HG03039 (cell line): ENCODE measurements at regions not wholly inside any gene's neighbourhood (a gene's known extent, or its start where the extent isn't known, plus 50 kb on each side); places are given as distances from the start of the nearest gene placed in this dataset.
"Not testable (repeated sequence)": the region's sequence is repeated elsewhere in the genome, so short reads cannot be mapped to it uniquely, and the experiment has no call there.

Experiments used
- ATAC-seq: cut with Tn5 transposase; IDR thresholded peaks from one replicate; pipeline ENCODE4 v1.9.1; 2021; ENCODE audit warnings: mild to moderate bottlenecking, moderate library complexity; ENCODE audit not compliant: unreplicated experiment

DNA sequence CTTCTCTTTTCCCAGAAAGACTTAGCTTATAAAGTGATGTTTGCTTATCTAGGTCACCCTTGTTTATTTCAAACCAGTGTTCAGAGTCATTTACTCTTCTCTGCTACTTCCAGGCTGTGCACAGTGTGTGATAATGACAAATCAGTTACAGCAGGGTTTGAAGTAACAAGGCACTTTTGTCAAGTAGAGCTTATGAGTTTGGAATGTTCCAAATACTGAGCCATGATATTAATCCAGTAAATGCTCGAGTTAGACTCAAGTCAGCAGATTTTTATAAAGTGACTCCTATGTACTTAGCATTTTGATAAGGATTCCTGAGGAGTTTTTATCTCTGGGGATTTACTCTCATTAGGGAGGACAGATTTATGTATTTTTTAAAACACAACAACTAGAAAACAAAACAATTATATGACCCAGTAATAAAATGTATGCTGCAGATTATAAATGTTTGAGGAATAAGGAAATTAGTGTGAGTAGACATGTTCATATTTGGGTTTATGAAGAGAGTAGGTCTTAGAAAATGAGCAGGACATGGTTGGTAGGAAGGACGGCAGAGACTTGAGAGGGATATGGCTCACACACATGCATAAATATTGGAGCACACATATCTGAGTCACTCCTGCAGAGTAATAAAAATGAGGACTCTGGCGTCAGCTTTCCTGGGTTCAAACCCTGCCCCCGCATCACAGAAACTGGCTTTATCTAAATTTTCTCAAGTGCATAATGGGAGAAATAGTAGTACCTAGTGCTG is 271.2 kb downstream of the FBXO8 start:
- no peak for ATAC-seq

DNA sequence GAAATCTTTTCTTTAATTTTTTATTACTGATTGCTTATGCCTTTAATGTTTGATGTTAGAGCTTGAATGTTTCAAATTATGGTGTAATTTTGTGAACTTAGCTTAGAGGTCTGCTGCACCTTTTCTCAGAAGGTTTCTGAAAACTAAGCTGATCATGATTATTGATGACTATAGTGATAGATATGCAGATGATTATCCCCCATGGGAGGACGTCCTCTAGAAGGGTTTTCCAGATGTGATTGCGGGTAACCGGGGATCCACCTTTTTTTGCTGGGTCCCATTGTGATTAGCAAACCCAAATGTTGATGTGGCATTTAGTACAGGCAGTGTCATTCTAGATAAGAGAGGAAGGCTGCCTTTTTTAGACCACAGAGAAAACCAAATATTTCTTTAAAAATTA is 272.9 kb downstream of the FBXO8 start:
- no peak for ATAC-seq

DNA sequence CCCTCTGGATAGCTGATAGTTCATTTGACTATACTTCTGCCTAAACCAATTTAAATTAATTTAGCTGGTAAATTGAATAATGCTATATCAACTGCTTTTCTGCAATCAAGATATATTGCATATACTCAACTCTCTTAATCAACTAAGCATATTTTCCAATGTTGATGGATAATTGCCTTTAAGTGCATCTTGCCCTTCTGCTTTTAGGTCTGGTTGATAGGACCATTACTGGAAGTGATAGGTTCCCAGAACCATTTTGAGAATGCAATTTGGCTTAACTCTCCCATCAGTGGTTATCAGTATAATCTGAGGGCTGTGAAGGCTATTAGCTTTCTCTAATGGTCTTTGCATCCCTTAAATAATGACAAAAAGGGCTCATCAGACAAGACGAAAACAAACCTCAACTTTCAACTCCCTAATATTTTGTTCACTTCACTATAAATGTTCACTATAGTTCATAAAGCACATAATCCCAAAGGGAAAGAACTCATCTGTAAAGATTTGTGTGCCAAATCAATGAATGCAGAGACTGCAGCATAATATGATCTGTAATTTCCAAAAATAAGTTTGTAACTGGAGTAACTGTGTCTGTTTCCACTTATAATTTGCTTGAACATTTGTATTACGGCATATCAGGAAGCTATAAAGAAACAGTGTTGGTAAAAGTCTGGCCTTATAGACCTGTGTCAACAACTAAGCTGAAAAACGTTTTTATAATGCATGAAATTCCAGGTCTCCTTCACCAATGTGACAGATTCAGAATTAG is 273.6 kb downstream of the FBXO8 start:
- no peak for ATAC-seq

DNA sequence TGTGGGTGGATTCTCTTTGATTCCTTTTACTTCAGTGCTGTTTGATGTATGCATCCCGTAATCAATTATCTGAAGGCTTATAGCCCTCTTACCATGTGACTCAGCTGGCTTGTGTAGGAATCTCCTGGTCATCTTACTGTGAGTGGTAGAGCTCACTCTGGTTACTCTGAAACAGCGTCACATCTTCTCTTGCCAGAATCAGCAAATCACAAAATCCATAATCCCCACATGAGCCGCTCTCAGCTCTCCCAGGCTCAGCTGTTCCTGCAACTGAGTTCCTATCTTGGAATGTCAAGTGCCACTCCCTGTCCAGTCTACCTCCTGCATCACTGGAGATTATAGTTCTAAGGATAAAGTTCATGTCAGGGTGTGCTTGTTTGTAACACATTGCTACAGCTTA is 278.0 kb downstream of the FBXO8 start:
- ATAC-seq = no peak

DNA sequence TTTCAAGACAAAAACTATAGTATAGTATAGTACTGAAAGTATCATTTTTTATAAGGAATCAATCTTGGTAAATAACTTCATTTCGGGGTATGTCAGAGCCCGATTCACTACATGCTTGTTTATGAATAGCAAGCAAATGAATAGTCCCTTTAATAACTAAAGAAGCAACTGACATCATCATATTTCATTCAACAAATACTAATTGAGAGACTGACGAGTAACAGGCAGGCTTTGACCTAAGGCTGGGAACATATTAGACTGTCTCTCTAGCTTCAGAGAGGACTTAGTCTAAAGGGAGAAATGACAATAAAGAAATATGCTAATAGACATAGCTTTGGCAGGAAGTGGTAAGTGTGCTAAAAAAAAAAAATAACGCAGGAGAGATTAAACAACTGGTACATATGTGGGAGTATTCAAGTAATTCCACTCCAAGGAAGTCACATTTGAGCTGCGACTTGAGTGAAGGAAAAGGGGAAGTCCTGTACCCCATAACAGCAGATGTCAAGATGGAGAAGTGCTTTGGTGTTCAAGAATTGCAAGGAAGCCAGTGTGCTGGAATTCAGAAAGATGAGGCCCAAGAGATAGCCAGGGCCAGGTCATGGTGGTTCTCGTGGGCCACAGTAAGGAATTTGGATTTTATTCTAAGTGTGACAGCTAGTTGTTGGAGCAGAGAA is 284.9 kb downstream of the FBXO8 start:
- no peak for ATAC-seq

DNA sequence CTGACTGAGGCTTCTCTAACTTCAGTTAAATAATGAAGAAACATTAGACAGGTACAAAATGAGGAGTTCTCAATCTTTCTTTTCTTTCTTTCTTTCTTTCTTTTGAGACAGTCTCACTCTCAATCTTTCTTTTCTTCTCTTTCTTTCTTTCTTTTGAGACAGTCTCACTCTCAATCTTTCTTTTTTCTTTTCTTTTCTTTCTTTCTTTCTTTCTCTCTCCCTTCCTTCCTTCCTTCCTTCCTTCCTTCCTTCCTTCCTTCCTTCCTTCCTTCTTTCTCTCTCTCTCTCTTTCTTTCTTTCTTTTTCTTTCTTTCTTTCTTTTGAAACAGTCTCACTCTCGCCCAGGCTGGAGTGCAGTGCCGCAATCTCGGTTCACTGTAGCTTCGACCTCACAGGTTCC is 287.7 kb downstream of the FBXO8 start:
- not testable (repeated sequence) for ATAC-seq

DNA sequence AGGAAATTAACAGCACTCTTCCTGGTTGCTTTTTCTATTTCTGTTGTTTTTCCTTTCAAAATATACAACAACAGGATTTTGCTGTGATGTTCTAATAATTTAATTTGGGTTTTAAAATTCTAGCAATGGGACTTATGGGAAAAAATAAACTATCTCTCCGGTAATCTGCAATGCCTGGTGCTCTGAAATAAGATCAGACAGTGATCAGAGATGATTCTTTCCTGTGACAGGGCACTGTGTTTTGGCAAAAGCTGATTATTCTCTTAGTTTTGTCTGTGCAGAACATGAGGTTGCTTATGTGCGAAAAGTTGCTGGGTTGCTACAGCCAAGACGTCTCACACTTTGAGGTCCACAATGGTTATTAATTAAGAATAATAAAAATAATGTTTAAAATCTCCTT is 291.7 kb downstream of the FBXO8 start:
- ATAC-seq = no peak

DNA sequence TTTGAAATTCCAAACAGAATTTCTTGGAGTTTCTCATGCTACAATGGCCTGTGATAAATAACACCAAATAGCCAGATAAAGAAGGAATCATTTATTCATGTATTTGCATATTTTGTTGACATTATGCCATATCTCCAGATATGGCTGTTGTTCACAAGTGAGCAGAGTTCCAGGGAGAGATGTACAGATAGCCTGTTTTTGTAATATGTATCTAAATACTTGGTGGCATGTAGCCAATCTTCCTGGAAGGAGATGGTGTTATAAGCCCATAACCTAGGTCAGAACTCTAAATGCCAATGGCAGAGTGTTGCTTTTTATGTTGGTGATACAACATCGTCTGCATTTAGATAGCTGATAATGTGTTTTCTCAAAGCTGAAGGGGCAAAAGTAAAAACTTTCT is 292.2 kb downstream of the FBXO8 start:
- no peak for ATAC-seq

DNA sequence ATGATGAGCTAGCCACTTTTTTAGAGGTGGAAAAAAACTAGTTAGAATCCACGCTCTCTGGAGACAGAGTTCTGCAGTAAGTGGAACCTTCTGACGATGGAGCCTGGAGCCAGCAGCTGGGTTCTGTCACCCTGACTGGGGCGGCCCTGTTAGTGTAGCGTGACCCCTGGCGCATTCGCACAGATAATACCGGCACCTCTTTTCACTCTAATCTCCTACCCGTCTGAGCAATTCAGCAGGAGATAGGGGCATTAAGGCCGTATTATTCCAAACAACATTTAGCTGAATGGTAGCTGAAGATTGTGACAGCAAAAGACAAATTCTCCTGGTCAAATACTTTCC is 292.6 kb downstream of the FBXO8 start:
- no peak for ATAC-seq

DNA sequence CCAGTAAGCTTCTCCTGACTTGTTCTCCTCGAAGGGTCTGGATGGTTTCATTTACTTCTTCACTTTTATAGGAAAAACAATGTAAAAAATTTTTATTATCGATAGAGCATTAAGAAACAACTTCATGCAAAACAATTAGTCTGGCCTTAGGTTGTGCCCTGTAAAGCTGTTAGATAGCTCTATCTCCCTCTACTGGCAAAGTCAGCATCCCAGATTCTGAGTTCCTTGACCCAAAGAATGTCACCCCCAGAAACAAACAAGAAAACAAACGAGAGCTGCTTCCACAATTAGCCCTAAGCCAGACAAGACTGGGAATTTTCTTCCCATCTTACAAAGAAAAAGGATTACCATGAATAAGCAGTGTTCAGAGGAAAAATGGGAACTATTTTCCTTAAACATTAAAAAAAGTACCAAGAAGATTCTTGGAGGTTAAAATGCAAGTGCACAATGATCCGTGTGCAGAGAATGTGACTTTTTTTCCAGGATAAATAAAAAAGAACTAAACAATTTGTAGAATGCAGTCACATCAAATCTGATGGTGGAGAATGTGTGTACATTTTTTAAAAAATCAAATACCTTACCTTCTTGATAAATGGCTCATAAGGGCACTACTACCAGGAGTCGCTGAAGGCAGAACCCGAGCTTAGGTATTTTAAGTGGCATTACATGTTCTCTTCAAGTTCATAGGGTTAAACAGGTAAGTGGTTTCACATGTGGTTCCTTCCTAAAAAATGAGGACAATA is 293.2 kb downstream of the FBXO8 start:
- ATAC-seq = no peak

DNA sequence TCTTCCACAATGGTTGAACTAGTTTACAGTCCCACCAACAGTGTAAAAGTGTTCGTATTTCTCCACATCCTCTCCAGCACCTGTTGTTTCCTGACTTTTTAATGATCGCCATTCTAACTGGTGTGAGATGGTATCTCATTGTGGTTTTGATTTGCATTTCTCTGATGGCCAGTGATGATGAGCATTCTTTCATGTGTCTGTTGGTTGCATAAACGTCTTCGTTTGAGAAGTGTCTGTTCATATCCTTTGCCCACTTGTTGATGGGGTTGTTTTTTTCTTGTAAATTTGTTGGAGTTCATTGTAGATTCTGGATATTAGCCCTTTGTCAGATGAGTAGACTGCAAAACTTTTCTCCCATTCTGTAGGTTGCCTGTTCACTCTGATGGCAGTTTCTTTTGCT is 319.9 kb downstream of the FBXO8 start:
- ATAC-seq = not testable (repeated sequence)

DNA sequence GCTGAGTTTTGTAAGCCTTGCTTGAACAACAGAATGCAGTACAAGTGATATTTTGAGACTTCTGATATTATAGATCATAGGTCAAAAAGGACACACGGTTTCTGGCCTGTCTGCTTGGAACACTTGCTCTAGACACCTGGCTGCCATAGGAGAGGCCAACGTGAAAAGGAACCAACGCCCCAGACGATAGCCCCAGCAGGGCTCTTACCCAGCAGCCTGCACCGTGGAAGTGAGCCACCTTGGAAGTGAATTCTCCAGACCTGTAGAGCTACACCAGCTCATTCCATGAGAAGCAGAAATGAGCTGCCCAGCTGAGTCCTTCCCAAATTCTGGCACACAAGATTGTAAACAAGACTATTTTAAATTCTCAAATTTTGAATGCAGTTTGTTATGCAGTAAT is 323.1 kb downstream of the FBXO8 start:
- no peak for ATAC-seq

DNA sequence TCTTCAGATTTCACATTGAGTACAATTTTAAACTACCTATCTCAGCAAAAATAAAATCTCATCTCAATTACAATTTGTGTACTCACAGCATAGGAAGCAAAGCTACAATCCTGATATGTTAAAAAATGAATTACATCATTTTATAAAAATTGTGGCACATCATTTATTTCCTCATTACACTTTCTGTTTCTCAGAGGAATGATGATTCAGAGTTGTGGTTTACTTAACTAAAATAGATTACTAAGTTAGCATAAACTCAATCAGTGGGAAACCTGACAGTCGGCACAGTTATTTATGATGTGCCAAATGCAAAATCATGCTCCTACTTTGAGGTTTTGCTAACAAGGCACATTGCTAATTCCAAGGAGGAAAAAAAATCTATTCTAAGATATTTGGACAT is 325.0 kb downstream of the FBXO8 start:
- ATAC-seq = no peak

DNA sequence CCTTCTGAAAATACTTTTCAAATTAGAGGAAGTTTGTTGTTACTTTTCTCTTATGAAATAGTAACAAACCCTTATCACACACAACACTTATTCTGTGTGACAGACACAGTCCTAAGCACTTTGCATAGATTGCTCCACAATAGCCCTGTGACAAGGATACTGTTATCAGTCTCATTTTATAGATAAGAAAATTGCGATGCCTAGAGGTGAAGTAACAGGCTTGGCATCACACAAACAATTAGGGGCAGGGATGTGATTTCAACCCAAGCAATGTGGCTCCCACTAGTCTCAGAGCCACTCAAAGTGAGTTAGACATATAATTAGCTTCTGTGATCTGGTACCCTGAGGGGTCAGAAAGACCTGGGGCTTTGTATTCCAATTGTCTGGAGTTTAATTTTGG is 339.9 kb downstream of the FBXO8 start:
- no peak for ATAC-seq

DNA sequence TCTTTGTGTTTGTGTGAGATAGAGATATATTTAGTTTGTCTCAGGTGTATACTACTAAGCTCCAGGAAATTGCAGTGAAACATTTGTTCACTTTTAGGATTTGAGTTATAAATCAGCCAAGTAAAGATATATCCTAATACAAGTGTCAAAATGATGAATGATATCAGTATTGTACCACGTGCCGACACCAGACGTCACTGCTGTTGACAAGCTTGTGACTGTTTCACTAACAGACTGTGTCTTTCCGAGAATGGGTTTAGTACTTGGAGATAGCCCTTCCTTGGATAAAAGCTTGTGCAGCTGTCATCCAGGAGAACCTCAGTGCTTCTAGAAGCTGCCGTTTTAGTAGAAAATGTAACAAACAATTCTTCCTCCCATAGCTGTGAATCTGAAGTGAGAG is 343.3 kb downstream of the FBXO8 start:
- ATAC-seq = no peak

DNA sequence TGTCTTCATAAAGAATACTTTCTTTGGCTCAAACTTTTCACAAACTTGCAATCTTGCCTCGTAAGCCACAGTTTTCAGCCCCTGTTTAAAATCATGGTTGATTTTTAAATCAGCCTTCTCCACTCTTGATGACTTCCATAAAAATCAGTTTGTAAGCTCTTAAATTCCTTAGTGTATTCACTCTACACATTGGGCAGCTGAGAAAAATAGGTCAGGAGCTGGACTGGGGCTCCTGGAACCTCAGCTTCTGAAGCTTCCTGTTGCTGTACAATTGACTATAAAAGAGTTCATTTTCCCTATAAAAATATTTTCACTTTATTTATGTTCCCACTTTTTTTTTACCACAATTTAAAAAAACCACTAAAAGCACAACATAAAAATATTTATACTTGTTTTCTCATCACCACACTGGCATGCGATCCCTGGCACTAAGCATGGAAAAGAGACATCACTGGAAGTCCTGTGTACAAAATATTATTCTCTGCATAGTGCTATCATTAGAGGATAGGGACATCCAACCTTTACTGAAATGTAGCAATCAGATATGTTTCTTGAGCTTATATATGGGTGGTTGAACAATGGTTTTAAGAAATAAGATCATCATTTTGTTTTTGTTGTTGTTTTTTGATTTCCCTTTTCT is 345.7 kb downstream of the FBXO8 start:
- ATAC-seq = no peak

DNA sequence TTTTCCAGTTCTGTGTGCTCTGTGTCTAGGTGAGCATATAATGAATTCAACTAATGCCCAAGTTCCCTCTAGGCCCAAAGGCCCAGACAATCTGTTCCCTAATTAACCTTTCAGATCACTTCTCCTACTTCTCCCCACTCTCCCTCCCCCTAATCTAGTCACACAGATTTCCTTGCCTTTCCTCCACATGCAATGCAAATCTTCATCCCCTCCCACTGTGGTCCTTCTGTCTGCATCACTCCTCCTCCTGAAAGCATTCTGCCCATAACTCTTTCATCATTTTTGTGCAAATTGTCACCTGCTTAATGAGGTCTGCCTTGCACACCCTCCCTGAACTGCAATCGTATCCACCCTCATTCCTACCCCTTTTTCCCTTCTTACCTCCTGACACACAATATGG is 346.6 kb downstream of the FBXO8 start:
- no peak for ATAC-seq

DNA sequence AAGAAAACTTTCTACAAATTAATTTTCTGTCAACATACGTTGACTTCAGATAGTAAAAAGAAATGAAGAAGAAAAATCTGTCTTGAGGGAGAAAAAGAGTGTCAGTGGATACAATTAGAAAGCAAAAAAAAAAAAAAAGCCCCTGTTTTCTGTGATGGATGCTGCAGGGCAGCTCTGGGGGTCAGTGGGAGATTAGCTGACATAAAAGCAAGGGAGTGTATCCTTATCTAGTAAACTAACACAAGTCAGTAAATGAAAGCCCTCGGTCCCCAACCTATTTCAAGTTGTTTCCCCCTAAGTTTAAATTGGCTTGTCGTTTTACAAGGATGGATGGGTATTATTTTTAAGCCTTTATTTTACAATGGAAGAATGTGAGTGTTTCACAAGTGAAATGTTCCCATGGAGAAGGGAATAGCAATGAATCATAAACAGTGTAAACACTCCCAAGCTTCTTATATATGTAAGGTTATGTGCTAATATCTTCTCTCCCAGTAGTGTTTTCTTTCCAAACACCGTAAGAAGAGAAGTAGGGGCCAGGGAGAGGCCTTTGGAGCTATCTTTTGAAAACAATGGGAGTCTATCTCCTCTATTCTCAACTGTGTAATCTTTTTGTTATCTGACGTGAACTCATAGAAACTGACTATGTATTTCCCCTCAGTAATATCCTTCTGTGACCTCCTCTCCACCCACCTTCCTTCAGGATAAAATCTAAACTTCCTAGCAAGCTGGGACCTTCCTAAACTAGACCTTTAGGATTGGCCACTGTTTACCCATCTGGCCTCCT is 347.7 kb downstream of the FBXO8 start:
- no peak for ATAC-seq

DNA sequence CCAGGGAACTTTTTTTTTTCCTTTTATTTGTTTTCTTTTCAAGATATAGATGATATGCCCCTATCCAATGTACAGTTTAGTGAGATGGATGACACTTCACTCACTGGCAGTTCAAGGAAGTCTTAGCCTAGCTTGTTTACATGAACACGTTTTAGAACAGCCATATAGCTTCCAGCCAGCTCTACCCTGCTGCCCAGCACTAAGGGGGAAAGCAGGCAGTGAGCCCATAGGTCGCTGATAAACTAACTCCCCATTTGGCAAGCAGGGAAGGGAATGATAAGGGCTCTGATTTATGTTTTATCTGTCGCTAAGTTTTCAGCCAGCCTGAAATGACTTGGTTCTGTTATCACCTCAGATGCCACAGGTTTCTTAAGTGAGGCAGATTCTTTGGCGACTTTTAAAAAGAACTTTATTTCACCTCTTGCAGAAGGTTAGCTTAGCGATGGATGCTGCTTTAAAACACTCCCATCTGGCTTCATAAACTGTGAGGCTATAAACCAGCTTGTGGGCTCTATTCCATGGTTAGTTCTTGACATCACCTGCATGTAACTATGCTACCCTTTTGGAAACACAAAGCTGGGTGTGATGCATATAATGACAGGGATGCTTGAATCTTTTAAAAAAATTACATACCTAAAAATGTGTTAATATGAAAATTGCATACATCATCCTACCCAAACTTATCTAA is 348.4 kb downstream of the FBXO8 start:
- no peak for ATAC-seq

DNA sequence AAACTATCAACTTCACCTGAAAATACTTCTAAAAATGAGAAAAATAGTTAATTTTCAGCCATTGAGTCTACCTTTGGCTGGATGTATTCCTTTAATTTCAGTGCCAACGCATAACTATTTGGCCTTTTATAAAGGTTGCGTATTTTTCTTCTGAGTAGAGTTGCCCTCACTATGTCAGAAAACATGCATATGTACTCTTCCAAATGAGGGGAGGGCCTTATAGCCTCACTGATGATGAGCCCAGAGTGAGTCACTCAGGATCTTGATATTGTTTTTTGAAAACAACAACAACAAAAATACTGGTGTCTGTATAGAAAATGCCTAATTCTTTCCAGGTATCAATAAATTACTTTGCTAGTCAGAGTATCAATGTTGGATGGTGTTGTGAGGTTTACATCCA is 349.3 kb downstream of the FBXO8 start:
- ATAC-seq = no peak
